HG03139 (cell line): ENCODE measurements at regions not wholly inside any gene's neighbourhood (a gene's known extent, or its start where the extent isn't known, plus 50 kb on each side); places are given as distances from the start of the nearest gene placed in this dataset.
A peak's percentile ranks its signal among the peaks of the same experiment; 100 is the strongest.

Source experiments
- ATAC-seq: cut with Tn5 transposase; IDR thresholded peaks from one replicate; pipeline ENCODE4 v1.9.1; 2021; ENCODE audit not compliant: unreplicated experiment

DNA sequence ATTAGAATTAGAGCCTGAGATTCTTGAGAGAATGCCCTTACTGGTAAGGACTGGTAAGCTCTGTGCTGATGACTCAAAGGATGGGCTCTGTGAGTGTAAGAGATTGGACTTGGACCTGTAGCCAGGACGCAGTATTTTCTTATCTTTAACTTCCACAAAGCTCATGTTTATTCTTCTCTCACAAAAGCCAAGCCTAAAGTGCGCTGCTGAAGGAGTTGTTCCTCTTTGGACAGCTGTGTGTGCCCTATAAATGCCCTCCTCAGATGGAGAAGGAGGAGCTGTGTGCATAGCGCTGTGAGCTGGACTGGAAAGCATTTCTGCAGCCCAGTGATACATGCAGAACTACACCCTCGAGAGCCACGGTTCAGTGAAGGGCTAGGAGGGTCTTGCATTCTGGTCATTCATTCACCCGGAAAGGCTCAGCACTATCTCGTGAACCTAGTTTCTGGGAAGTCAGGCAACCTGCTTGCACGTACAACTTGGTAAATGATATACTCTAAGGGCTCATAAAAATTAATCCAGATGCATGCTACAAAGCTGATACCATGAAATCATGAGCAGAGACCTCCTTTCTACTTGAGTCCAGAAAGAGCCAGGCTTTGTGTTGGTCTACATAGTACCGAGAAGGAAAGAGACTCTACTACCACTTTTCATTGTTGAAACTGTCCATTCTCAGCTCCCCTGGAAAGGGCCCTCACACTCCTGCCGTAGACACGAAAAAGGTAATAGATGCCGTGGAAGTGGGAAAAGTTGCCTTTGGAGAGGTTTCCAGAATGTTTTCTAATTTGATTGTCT is 103.0 kb upstream of the TBL1XR1 start:
- peak; percentile 85 for ATAC-seq

DNA sequence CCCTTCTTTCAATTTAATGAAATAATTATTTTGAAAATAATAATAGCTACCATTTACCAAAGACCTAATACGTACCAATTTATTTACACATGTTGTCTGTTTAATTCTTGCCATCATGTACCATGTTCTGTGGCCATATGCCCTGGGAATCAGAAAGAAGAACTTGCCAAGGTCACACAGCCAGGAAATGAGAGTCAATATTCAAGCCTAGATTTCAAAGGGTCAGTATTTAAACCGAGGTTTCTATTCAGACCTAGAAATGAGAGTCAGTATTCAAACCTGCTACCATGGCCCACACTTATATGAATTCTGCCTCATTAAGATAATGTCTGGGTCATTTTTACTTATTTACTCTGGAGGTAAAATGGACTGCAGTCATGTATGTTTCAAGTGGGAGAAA is 103.6 kb upstream of the TBL1XR1 start:
- ATAC-seq: no peak

DNA sequence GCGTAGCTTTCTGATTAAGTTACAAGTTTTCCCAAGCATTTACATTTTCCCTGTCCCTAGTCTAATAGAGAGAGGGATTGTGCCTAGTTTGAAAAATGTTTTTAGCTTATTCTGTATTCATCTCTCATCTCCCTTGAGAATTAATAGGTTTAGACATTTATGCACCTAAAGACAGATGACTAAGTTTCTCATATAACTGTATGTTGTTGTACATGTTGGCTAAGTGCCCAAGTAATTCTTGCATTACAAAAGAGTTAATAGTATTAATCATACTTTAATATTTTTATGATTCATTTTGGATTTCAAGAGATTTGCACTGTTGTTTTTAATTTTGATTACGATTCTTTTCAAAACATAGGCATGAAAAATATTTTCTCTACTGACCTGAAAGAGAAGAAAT is 109.0 kb upstream of the TBL1XR1 start:
- ATAC-seq: no peak

DNA sequence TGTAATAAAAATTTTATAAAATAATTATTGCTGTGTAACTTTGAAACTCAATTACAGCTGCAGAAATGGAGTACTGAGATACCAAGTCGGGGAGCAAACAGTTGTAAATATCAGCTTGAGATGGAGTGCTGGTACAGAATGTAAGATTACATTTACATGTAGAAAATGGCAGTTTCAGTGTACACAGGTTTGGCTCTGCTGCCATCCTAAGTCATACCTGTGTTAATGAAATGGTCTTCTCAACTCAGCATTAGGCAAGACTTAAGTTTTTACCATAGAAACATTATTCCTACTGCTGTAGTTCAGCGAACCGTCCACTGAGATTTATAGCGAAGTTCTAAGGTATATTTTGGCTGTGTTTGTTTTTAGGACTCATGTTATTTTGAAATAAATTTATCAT is 110.1 kb upstream of the TBL1XR1 start:
- no peak for ATAC-seq

DNA sequence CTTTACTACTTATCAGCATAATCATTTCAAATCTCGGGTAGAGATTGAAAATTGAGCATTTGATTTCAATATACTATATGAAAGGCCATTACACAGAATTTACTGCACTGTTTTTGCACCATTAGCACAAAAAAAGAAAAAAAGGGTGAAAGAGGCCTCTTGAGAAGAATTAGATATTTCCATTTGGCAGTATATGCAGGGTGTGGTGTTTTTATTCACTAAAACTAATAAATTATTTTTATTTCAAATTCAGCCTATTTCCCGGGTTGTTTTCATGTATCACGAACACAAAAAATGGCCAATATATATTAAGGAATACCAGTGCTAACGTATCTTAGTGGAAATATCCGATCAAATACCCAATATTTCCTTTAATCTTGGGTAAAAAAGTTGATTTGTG is 110.5 kb upstream of the TBL1XR1 start:
- ATAC-seq: no peak

DNA sequence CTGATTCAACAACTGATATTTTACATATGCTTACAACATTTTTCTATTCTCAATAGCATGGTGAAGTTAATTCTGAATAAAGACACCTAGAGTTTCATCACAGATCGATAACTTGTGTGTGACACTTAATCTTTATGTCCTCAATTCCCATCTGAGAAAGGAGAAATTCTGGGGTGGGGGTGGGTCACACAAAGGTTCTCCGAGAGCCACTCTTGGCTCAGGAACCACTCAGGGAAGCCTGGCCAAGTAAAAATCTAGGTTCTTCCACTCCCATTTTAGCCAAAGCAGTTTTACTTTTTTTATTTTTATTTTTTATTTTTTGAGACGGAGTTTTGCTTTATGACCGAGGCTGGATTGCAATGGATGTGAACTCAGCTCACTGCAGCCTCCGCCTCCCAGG is 111.0 kb upstream of the TBL1XR1 start:
- no peak for ATAC-seq

DNA sequence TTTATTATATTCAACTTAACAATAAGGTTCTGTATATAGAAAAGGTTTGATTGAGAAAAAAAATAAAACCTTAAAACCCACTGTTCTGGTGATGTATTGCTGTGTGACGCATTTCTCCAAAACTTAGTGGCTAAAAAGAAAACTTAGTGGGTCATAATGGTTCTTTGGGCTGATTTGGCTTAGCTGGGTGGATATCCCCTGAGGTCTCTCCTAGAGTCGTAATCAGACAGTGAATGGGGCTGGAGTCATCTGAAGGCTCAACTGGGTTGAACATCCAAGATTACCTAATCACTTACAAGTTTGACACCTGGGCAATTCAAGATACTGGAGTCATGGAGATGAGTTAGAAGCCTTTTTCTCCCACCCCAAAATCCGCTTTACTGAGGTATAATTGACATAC is 111.6 kb upstream of the TBL1XR1 start:
- no peak for ATAC-seq

DNA sequence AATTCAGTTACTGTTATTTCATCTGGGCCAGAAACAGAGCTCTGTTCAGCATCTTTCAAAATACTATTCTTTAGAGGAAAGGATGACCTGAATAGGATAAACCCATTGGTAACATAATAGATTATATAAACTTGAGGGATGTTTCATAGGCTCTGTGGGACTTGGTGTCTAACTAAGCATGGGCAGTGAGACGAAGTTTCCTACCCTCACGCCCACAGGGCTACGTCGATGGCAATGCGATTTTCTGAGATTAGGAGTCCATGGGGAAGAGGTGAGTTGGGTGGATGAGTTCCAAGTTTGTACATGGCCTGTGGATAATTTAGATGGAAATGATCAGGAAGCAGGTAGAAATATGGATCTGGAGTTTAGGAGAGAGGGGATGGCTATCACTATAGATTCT is 115.2 kb upstream of the TBL1XR1 start:
- no peak for ATAC-seq

DNA sequence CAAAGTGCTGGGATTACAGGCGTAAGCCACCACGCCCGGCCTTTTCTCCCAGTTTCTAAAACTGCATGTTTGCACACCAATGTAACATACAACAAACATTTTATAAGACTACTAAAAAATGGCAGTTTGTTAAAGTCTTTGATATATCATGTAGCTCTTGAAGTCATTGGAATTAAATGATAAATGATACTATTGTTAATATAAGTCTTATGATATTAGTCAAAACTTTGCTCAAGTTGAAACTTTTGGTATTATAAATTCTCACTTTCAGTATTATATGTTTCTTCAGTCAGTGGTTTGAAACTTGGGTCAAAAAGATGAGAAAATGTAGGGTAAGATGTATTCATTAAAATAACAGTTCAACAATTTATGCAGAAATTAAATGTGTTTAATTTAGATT is 117.6 kb upstream of the TBL1XR1 start:
- ATAC-seq: no peak

DNA sequence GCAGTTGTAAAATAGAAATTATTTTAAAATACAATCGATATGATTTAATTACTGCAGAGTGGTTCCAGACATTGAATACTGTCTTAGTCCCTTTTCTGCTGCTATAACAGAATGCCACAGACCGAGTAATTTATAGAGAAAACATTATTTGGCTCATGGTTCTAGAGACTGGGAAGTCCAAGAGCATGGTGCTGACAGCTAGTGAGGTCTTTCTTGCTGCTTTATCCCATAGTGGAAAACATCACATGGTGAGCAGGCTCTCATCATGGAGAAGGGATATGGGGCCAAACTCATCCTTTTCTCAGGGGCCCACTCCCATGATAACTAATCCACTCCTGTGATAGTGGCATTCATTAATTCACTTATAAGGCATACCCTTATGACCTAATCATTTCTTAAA is 120.0 kb upstream of the TBL1XR1 start:
- ATAC-seq: no peak

DNA sequence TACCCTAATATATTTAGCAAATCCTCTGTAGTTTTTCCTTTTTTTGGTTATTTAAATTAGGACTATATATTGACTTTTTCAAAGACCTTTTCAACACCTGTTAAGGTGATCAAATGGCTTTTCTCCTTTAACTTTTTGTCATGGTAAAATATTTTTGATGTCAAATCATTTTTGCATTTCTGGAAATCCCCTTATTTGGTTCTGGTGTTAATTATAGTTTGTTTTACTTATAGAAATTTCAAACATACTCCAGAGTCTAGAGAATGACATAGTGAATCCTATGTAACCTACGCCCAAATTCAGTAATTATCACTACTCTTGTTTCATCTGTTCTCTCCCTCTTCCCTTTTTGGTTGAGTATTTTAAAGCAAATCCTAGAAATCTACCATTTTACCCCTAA is 121.3 kb upstream of the TBL1XR1 start:
- no peak for ATAC-seq

DNA sequence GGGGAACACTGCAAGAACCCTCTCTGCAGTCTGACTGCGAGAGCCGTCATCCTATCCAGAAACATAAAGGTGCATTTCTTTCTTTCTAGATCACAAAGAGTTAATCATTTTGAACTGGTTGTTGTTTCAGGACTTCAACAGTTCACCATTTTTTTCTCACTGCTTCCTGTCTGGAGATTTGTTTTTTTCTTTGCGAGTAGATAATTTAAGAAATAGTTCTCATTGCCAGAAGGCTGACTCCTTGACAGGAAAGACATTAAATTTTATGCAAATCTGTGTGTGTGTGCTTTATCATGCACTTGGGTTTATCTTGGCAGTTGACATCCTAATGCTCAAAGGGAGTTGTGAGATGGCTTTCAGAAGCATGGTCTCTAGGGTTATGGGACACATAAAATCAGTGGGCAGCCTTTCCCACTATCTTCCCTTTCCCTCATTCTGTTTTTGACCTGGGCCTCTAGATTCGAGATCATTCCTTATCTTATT is 123.5 kb upstream of the TBL1XR1 start:
- ATAC-seq: peak; percentile 58

DNA sequence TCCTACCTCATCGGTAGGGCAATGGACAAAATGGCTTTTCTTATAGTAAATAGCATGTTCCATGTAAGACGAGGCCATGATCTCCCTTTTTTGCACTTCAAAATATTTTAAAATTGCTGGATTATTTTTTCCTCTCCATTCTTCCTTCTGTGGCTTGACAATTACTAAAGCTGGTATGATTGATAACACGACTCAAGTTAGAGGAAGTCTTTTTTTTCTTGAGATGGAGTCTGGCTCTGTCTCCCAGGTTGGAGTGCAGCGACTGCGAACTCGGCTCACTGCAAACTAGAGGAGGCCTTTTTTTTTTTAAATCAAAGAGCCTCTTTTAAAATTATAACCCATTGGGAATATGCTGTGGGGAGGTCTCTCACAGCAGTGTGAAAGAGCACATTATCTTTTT is 124.5 kb upstream of the TBL1XR1 start:
- no peak for ATAC-seq

DNA sequence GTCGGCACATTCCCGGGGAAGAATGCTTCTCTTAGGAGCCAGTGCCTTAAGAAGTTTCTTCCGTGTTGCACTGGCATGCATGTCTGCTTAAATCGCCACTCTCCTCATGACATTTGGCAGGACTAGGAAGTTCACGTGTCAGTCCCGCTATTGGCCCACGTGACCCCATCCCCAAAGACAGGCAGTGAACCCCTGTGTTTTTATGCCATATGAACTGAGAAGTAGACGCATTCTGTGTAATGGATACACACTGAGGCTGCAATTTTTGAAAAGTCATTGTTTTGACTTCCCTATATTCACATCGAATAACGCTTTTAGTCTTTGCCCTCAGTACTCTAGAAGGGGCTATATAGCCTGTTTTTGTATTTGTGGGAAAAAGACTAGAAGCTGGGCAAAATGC is 125.6 kb upstream of the TBL1XR1 start:
- no peak for ATAC-seq

DNA sequence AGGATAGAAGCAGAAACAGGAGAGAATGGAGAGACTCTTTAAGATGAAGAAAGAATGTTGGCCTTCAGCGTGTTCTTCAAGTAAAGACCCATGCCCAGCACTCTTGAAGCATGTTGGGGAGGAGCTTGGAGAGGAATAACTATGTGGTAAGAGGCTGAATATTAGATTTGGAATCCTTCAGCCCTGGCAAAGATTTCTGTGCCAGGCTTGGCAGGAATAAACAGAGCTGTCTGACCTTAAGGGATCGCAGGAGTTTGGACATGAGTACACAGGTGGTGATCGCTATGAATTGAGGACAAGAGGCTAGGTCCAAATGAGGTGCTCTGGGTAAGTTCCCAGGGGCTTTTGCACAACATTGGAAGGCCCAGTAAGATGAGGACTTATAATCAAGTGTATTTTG is 132.6 kb upstream of the TBL1XR1 start:
- no peak for ATAC-seq

DNA sequence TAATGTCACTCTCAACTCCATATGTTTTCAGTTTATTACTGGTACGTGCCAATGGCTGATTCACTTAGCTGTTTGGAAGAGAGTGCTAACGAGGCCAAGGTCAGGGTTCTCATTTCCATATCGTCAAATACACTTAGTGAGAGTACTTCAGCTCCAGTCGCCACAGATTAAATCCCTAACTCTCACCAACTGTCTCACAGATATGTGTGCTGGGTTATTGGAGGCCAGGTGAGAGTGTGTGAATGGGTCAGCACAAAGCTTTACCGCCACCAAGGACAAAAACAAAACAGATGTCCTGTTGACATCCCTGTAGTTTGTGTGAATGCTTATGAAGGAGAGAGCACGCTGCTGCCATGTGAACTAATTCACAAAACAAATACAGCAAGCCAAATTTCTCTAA is 133.5 kb upstream of the TBL1XR1 start:
- no peak for ATAC-seq

DNA sequence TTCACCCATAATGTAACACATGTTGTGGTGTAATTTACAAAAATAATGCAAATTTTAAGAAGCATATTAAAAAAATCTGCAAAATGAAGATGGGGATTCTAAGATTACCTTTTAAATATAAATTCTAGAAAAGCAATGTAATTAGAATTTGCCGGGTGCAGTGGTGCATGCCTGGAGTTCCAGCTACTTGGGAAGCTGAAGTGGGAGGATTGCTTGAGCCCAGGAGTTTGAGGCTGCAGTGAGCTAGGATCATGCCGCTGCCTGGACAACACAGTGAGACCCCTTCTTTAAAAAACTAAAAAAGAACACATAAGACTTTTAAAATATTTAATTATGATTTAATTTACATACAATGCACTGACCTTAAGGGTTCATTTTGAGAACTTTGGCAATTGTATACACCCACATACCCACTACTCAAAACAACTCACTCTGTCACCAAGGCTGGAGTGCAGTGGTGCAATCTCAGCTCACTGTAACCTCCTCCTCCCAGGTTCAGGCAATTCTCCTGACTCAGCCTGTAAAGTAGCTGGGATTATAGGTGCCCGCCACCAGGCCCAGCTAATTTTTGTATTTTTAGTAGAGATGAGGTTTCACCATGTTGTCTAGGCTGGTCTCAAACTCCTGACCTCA is 134.0 kb upstream of the TBL1XR1 start:
- no peak for ATAC-seq

DNA sequence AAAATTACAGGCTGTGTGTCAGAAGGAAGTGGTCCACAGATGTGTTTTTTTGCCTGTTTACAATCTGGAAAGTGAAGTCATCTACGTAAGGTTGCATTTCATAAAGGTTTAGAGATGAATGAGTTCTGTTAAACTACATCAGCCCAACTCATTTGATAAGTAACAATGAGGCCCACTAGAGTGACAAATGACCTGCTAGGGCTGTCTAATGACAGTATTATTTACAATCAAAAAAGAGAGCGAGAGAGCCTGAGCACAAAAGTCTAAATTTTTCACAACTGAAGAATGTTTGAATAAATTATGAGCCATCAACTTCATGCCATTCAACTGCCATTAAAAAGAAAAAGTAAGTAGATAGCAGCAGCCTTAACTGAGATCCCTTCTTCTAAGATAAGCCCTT is 135.7 kb upstream of the TBL1XR1 start:
- no peak for ATAC-seq

DNA sequence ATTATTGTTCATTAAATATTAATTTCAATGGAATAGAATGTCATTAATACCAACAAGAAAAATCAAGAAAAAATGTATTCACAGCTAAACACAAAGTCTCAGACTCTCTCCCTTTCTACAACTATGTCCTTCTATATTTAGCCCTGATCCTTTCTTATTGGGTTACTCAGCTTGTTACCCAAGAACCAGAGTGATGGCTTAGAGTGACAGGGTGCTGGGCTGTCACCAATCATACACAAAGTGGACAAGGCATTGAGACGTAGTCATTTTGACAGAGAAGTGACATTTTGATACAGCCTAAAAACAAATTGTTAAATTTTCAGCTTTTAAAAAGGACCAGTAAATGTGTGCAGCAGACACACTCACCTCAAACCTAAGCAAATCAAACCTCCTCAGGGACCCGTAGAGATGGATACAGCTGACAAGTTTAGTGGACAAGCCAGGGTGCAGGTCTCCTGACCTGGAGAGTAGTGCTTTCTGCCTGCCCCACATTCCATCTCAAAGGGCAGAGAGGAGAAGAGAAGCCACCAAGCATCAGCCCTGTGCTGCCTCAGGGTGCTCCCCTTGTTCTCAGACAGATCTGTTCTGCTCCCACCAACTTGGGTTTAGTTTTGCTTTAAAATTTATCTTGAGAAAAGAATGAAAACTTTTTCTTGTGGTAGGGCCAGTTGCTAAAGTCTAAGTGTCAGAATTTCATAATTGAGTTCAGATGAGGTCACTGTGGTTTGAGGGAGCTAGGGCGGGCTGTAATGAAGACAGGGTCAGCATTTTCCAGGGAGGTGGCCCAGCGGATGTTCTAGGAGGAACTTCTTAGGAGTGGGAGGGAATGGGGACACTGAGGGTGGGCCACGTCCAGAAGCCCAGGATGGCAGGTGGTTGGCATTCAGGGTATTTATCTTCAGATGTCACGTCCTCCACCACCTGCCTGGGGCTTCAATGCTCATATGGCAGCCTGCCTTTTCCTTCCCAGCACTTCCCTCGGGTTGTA is 136.5 kb upstream of the TBL1XR1 start:
- ATAC-seq: no peak

DNA sequence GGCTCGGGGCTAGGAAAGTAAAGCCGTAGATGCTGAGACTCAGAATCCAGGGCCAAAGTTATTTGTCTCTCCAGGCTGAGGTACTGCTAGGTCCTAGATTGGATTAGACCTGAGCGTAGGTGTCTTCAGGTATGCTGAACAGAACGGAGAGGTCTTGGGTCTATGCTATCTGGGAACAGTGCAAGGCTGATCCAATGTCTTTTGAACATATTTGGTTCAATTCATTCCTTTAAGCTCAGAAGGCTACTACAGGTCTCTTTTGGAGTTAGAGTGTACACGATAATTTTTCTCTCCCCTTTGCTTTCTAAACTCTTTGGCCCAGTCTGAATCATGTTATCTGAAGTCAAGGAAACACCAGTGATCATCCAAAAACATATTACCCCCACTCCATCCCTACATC is 137.5 kb upstream of the TBL1XR1 start:
- ATAC-seq: no peak

DNA sequence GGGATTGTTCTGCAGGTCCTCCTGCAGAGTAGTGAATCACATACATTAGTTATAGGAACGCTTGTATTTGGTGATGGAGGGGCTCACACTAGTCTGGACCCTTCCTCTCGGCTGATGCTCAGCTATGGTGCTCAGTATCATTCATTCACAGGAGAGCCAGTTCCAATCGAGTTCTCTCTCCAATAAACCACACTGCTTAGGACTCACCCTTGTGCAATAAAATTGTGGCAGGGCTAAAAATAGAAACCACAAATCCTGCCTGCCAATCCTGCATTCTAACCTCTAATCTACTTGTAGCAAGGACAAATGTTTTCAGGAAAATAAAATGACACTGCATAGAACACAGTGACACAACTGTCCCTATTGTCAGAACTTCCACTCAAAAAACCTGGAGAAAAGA is 138.4 kb upstream of the TBL1XR1 start:
- no peak for ATAC-seq
